Endodermal cell (in vitro differentiated cells): ENCODE measurements at regions not wholly inside any gene's neighbourhood (a gene's known extent, or its start where the extent isn't known, plus 50 kb on each side); places are given as distances from the start of the nearest gene placed in this dataset.

Experiments
- DNase-seq: peaks from one replicate; pipeline ENCODE4 v3.0.0-alpha.2; 2017
- H3K27ac ChIP-seq: 2 replicates; pipeline ENCODE4 v1.5.1; 2013; ENCODE audit warnings: mild to moderate bottlenecking, low read depth, low read length, moderate library complexity
- H3K27me3 ChIP-seq: 2 replicates; pipeline ENCODE4 v1.6.1; 2013; ENCODE audit warnings: mild to moderate bottlenecking, low read length, moderate library complexity; ENCODE audit not compliant: insufficient read depth, control insufficient read depth, poor library complexity, severe bottlenecking
- H3K36me3 ChIP-seq: 2 replicates; pipeline ENCODE4 v1.7.0; 2013; ENCODE audit warnings: mild to moderate bottlenecking, low read length, moderate library complexity; ENCODE audit not compliant: control insufficient read depth, insufficient read depth
- H3K4me1 ChIP-seq: one replicate; pipeline ENCODE4 v1.7.0; 2013; ENCODE audit warnings: low read length; ENCODE audit not compliant: control insufficient read depth, insufficient read depth
- H3K4me3 ChIP-seq: 2 replicates; pipeline ENCODE4 v1.5.1; 2013; ENCODE audit warnings: mild to moderate bottlenecking, low read length, moderate library complexity
- H3K9ac ChIP-seq: 2 replicates; pipeline ENCODE4 v1.6.1; 2013; ENCODE audit warnings: mild to moderate bottlenecking, low read length, moderate library complexity; ENCODE audit not compliant: poor library complexity, severe bottlenecking; ENCODE audit errors: extremely low read depth
- H3K9me3 ChIP-seq: 2 replicates; pipeline ENCODE4 v1.6.1; 2013; ENCODE audit warnings: mild to moderate bottlenecking, low read length, moderate library complexity; ENCODE audit not compliant: control insufficient read depth
- H3K27ac Mint-ChIP-seq: 2 replicates; pipeline ENCODE4 v1.8.0; 2020; ENCODE audit warnings: mixed read lengths
- H3K27me3 Mint-ChIP-seq: 2 replicates; pipeline ENCODE4 v1.8.0; 2021; ENCODE audit warnings: mild to moderate bottlenecking, mixed read lengths; ENCODE audit not compliant: insufficient read depth
- H3K36me3 Mint-ChIP-seq: 2 replicates; pipeline ENCODE4 v1.8.0; 2020; ENCODE audit warnings: low read depth, mixed read lengths
- H3K4me1 Mint-ChIP-seq: 2 replicates; pipeline ENCODE4 v1.8.0; 2020; ENCODE audit warnings: mixed read lengths
- H3K4me3 Mint-ChIP-seq: 2 replicates; pipeline ENCODE4 v1.8.0; 2020; ENCODE audit warnings: mild to moderate bottlenecking, moderate library complexity, mixed read lengths
- H3K9me3 Mint-ChIP-seq: 2 replicates; pipeline ENCODE4 v1.8.0; 2020; ENCODE audit warnings: mild to moderate bottlenecking, mixed read lengths
- CTCF ChIP-seq: fragments of 200-600 bp; sonication (generic); conservative IDR thresholded peaks from 2 replicates; pipeline ENCODE4 v1.5.0; 2021; ENCODE audit warnings: antibody characterized with exemption, mild to moderate bottlenecking
- WGBS, 2 experiments: methylation state at CpG; one replicate each; pipeline versions ENCODE4 v1.1.5 to v1.1.7; 2013; ENCODE audit warnings: missing lambda C conversion rate in 2 of 2, mixed read lengths in 1 of 2; ENCODE audit not compliant: insufficient coverage in 1 of 2, insufficient read length in 1 of 2; 5-methylcytosine and 5-hydroxymethylcytosine counted together

DNA sequence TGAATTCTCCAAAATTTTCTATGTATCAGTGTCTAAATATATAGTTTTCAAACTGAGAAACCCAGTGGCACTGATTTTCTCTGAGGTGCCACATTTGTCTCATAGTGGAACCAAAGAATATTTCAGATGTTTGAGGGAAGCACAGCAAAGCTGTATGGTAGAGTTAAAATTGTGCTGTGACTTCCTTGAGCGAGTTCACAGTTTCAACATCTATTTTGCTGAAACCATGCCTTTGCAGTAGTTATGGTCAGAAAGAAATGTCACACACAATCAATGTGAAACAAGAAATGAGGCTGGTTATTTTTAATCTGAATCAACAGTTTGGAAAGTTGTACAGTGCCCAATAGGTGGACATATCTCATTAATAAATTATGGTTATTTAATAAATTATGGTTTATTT is 394.0 kb upstream of the SPTLC3 start:
- 92 to 100% methylated on average over 1 of the region's 1 CpG for WGBS, 2 experiments
- H3K4me1 Mint-ChIP-seq: no peaks in the 10 kb centered on the region

DNA sequence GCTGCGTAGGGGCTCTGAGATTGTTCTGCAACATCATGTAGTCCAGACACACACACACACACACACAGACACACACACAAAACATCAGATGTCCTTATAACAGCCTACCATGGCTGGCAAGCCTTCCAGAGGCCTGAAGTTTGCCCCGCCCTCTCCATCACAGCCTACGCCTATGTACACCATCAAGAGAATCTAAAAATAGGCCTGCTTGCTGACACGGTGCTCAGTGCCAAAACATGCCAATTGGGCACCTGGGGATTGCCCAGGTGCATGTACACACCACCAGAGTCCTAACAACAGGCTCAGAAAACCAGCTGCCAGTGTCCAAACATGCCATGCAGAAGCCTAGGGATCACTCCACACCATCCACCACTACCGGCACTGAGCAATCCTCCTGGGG is 391.7 kb upstream of the SPTLC3 start:
- Mint-ChIP-seq H3K4me1 (no peaks in the 10 kb centered on the region), H3K36me3 (no peaks in the 10 kb centered on the region), H3K27ac (no peak overlapping the region), H3K9me3 (no peaks in the 10 kb centered on the region), H3K27me3 (no peaks in the 10 kb centered on the region), H3K4me3 (no peak overlapping the region)
- WGBS, 2 experiments: 91 to 100% methylated on average over 2 to 5 of the region's 5 CpGs
- H3K27ac ChIP-seq: no peak overlapping the region
- no peaks in the 10 kb centered on the region for H3K36me3 ChIP-seq
- DNase-seq: no peak
- no peaks in the 10 kb centered on the region for H3K4me1 ChIP-seq
- no peak for TF ChIP-seq CTCF
- H3K9ac ChIP-seq: no peak overlapping the region
- H3K4me3 ChIP-seq: no peak overlapping the region
- H3K9me3 ChIP-seq: no peaks in the 10 kb centered on the region
- no peaks in the 10 kb centered on the region for H3K27me3 ChIP-seq

More for the DNA sequence above, 394.0 kb upstream of the SPTLC3 start:
- Histone ChIP-seq H3K4me3 (no peak overlapping the region), H3K36me3 (no peaks in the 10 kb centered on the region), H3K9ac (no peak overlapping the region), H3K4me1 (no peaks in the 10 kb centered on the region), H3K27ac (no peak overlapping the region), H3K9me3 (no peaks in the 10 kb centered on the region), H3K27me3 (no peaks in the 10 kb centered on the region)
- Mint-ChIP-seq H3K9me3 (no peaks in the 10 kb centered on the region), H3K27ac (no peak overlapping the region), H3K4me3 (no peak overlapping the region), H3K27me3 (no peaks in the 10 kb centered on the region), H3K36me3 (no peaks in the 10 kb centered on the region)
- no peak for TF ChIP-seq CTCF
- no peak for DNase-seq

DNA sequence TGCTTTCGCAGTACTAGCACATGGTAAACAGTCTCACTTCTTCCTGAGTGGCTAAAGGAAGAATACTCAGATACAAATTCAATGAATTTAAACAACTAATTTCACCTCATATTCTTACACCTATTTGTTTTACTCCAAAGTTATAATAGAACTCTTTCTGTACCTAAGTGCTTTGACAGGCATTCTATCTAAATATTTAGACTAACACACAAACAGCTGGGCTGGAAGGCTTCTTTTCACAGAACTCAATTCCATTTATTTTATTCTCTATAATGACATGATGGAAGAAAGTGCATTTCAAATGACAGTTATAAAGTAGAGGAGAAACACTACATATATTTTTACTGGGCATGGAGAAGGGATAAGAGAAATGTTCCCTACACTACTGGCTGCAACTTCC is 384.9 kb upstream of the SPTLC3 start:
- Histone ChIP-seq H3K27ac (no peak overlapping the region), H3K4me1 (no peaks in the 10 kb centered on the region), H3K36me3 (no peaks in the 10 kb centered on the region), H3K9me3 (no peaks in the 10 kb centered on the region), H3K4me3 (no peak overlapping the region), H3K27me3 (no peaks in the 10 kb centered on the region), H3K9ac (no peak overlapping the region)
- Mint-ChIP-seq H3K4me1 (peaks cover 4% of the 10 kb centered on the region), H3K27ac (no peak overlapping the region), H3K4me3 (no peak overlapping the region), H3K27me3 (no peaks in the 10 kb centered on the region), H3K36me3 (no peaks in the 10 kb centered on the region), H3K9me3 (no peaks in the 10 kb centered on the region)
- no peak for TF ChIP-seq CTCF
- DNase-seq: no peak
- 88 to 100% methylated on average over 1 of the region's 1 CpG for WGBS, 2 experiments
